GM12878 (cell line): ENCODE measurements at regions not wholly inside any gene's neighbourhood (a gene's known extent, or its start where the extent isn't known, plus 50 kb on each side); places are given as distances from the start of the nearest gene placed in this dataset.

ENCODE experiments used
- ATAC-seq: fragments of 200-7000 bp; cut with Tn5 transposase; 3 replicates; pipeline ENCODE4 v1.9.1; 2020; ENCODE audit warnings: mild to moderate bottlenecking, moderate library complexity
- BruUV-seq: library from RNA; stranded (reverse); fragments of 400-500 nt; replicated peaks from 2 replicates; lab custom pipeline; 2021; lab: Mats Ljungman, UMichigan
- CTCF ChIA-PET: fragments of 300-600 bp; sonication (Branson Sonifier 250); formaldehyde crosslinking; extraction: SDS; loops from one replicate; lab custom pipeline; 2021; ENCODE audit warnings: inconsistent platforms; lab: Yijun Ruan, JAX
- POLR2A ChIA-PET: fragments of 350-600 bp; formaldehyde crosslinking; extraction: SDS; loops from one replicate; lab custom pipeline; 2021; ENCODE audit warnings: inconsistent platforms; lab: Charles Lee
- RAD21 ChIA-PET: fragments of 300-600 bp; sonication (Branson Sonifier 250); formaldehyde crosslinking; loops from one replicate; lab custom pipeline; 2023; ENCODE audit warnings: antibody characterized with exemption; ENCODE audit not compliant: unreplicated experiment; lab: Charles Lee
- SMC1A ChIA-PET: fragments of 300-600 bp; sonication (Branson Sonifier 250); formaldehyde crosslinking; loops from one replicate; lab custom pipeline; 2023; ENCODE audit not compliant: unreplicated experiment, uncharacterized antibody; lab: Charles Lee
- DNase-seq: peaks from one replicate; pipeline ENCODE4 v3.0.0-alpha.2; 2011; ENCODE audit warnings: low read depth, low spot score
- FAIRE-seq: peaks from 3 replicates; lab custom pipeline; 2011; peaks lifted over from hg19 to GRCh38; lab: Jason Lieb, UNC
- H2AFZ ChIP-seq: 2 replicates; pipeline ENCODE4 v1.6.0; 2011; ENCODE audit warnings: low read depth, low read length, control low read depth; ENCODE audit not compliant: control insufficient read depth
- H3K27ac ChIP-seq: 2 replicates; pipeline ENCODE4 v1.5.1; 2011; ENCODE audit warnings: control low read depth; ENCODE audit not compliant: control insufficient read depth, insufficient read depth
- H3K27me3 ChIP-seq, 2 experiments: replicated peaks in 1 of 2; 2 replicates each; pipeline versions ENCODE4 v1.6.0 to v1.6.1; 2011; ENCODE audit warnings: low read length in 1 of 2; ENCODE audit not compliant: control insufficient read depth in 2 of 2, insufficient read depth in 2 of 2
- H3K36me3 ChIP-seq, 2 experiments: 2 replicates each; pipeline ENCODE4 v1.5.1; 2011; ENCODE audit warnings: low read length in 1 of 2; ENCODE audit not compliant: control insufficient read depth in 2 of 2, insufficient read depth in 2 of 2
- H3K4me1 ChIP-seq: 2 replicates; pipeline ENCODE4 v1.6.1; 2011; ENCODE audit warnings: mild to moderate bottlenecking, low read length, moderate library complexity, mixed read lengths; ENCODE audit not compliant: control insufficient read depth, insufficient read depth
- H3K4me2 ChIP-seq: 2 replicates; pipeline ENCODE4 v1.6.0; 2011; ENCODE audit warnings: control low read depth; ENCODE audit not compliant: control insufficient read depth, insufficient read depth
- H3K4me3 ChIP-seq: fragments of 200-600 bp; sonication (generic); 2 replicates; pipeline ENCODE4 v1.5.1; 2016
- H3K79me2 ChIP-seq: 2 replicates; pipeline ENCODE4 v1.6.0; 2011; ENCODE audit warnings: low read length; ENCODE audit not compliant: control insufficient read depth, insufficient read depth
- H3K9ac ChIP-seq: 2 replicates; pipeline ENCODE4 v1.8.0; 2011; ENCODE audit warnings: low read length, control low read depth, mixed read lengths; ENCODE audit not compliant: control insufficient read depth, insufficient read depth
- H3K9me3 ChIP-seq: replicated peaks from 3 replicates; pipeline ENCODE4 v1.5.1; 2011; ENCODE audit warnings: mild to moderate bottlenecking, low read length; ENCODE audit not compliant: control insufficient read depth, insufficient read depth
- H4K20me1 ChIP-seq: 2 replicates; pipeline ENCODE4 v1.6.0; 2011; ENCODE audit not compliant: control insufficient read depth, insufficient read depth
- PAX8 ChIP-seq: fragments of 450-650 bp; IDR thresholded peaks from 2 replicates; pipeline ENCODE4 v1.6.1; 2017; ENCODE audit warnings: mild to moderate bottlenecking, moderate library complexity
- ZNF274 ChIP-seq: IDR thresholded peaks from one replicate; pipeline ENCODE4 v1.8.0; 2011; ENCODE audit not compliant: insufficient read length, insufficient read depth
- WGBS: methylation state at CpG from one replicate; pipeline ENCODE4 v1.1.6; 2016; ENCODE audit warnings: low lambda C conversion rate; ENCODE audit not compliant: insufficient replicate concordance, insufficient coverage; ENCODE audit errors: missing lambda C conversion rate; 5-methylcytosine and 5-hydroxymethylcytosine counted together
- in situ Hi-C: fragments of 300-500 bp; cut with MboI; formaldehyde crosslinking; loops from 9 replicates; pipeline ENCODE4 v1.14.3; 2018; ENCODE audit warnings: mixed read lengths
- intact Hi-C: fragments of 100-400 bp; cut with micrococcal nuclease; formaldehyde crosslinking; loops from one replicate; pipeline ENCODE4 v1.14.2; 2022; ENCODE audit not compliant: unreplicated experiment
- TF ChIP-seq, protein P1 (sequence below): IDR thresholded peaks from 2 replicates; pipeline ENCODE4 v1.6.1; 2012; ENCODE audit warnings: improper control_type of control experiment, low read depth, low read length; ENCODE audit not compliant: insufficient replicate concordance

DNA sequence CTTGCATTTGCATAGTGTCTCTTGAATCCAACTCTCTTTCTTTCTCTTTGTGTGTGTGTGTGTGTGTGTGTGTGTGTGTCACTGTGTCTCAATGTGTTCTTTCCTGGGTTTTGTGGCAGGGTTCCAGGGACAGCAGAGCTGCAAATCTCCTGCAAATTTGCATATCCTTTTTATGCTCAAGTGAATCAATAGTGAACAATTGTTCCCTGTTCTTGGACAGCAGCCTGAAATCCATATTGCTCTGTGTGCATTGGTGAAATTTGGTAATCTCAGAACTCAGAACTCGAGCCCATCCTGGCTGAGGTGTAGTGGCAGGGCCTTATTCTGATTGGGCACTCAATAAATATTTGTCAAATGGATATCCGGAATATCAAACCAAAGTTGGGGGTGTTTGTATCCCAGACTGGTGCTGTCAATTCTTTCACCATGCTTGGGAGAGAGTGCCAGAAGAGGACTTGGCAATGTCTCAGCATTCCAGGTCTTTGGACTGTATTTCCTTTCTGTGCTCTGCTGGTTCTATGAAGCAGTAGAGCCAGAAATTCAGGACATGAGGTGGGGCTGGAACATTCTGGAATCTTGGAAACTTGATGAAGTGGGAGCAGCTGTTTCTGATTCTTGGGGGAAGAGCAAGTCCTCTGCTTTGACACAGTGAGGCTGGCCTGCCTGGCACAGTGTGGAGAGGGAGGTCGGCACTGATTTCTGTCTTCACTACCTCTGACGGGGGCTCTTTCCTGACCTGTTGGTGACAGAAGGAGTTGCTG is 380.6 kb upstream of the C2CD4B start:
- ChIA-PET CTCF (no interaction called here), POLR2A (no interaction called here)
- BruUV-seq, result no TSS peak
- no peaks in the 10 kb centered on the region for H3K79me2 ChIP-seq
- FAIRE-seq (no peak), ATAC-seq (no peak), DNase-seq (no peak)
- H4K20me1 ChIP-seq, result no peaks in the 10 kb centered on the region
- H3K27me3 ChIP-seq, result no peaks in the 10 kb centered on the region
- no peak overlapping the region for H3K9ac ChIP-seq
- H3K4me1 ChIP-seq, result no peaks in the 10 kb centered on the region
- H3K4me3 ChIP-seq, result no peak overlapping the region
- H3K4me2 ChIP-seq, result no peak overlapping the region
- TF ChIP-seq ZNF274, result no peak
- TF ChIP-seq PAX8, result no peak
- TF ChIP-seq, protein P1, sequence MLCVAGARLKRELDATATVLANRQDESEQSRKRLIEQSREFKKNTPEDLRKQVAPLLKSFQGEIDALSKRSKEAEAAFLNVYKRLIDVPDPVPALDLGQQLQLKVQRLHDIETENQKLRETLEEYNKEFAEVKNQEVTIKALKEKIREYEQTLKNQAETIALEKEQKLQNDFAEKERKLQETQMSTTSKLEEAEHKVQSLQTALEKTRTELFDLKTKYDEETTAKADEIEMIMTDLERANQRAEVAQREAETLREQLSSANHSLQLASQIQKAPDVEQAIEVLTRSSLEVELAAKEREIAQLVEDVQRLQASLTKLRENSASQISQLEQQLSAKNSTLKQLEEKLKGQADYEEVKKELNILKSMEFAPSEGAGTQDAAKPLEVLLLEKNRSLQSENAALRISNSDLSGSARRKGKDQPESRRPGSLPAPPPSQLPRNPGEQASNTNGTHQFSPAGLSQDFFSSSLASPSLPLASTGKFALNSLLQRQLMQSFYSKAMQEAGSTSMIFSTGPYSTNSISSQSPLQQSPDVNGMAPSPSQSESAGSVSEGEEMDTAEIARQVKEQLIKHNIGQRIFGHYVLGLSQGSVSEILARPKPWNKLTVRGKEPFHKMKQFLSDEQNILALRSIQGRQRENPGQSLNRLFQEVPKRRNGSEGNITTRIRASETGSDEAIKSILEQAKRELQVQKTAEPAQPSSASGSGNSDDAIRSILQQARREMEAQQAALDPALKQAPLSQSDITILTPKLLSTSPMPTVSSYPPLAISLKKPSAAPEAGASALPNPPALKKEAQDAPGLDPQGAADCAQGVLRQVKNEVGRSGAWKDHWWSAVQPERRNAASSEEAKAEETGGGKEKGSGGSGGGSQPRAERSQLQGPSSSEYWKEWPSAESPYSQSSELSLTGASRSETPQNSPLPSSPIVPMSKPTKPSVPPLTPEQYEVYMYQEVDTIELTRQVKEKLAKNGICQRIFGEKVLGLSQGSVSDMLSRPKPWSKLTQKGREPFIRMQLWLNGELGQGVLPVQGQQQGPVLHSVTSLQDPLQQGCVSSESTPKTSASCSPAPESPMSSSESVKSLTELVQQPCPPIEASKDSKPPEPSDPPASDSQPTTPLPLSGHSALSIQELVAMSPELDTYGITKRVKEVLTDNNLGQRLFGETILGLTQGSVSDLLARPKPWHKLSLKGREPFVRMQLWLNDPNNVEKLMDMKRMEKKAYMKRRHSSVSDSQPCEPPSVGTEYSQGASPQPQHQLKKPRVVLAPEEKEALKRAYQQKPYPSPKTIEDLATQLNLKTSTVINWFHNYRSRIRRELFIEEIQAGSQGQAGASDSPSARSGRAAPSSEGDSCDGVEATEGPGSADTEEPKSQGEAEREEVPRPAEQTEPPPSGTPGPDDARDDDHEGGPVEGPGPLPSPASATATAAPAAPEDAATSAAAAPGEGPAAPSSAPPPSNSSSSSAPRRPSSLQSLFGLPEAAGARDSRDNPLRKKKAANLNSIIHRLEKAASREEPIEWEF, result no peak
- TF ChIP-seq, all 136 proteins: peak for 0
- ChIA-PET SMC1A (no interaction called here), RAD21 (no interaction called here)
- WGBS, result 27% methylated on average over 4 of the region's 4 CpGs
- intact Hi-C loops (no loop called here), in situ Hi-C loops (no loop called here)
- H3K9me3 ChIP-seq, result no peaks in the 10 kb centered on the region
- H2AFZ ChIP-seq, result no peak overlapping the region
- no peak overlapping the region for H3K27ac ChIP-seq
- H3K36me3 ChIP-seq, result no peaks in the 10 kb centered on the region
